22Rv1 (cell line): ENCODE measurements at regions not wholly inside any gene's neighbourhood (a gene's known extent, or its start where the extent isn't known, plus 50 kb on each side); places are given as distances from the start of the nearest gene placed in this dataset.

Source experiments
- H3K27ac ChIP-seq: fragments of 450-650 bp; 2 replicates; pipeline ENCODE4 v1.5.1; 2017
- CTCF ChIP-seq: fragments of 450-650 bp; IDR thresholded peaks from 2 replicates; pipeline ENCODE4 v1.5.1; 2017; ENCODE audit warnings: mild to moderate bottlenecking
- ZFX ChIP-seq: fragments of 450-650 bp; IDR thresholded peaks from 2 replicates; pipeline ENCODE4 v1.6.1; 2017; ENCODE audit warnings: antibody characterized with exemption, borderline replicate concordance

GRCh38 chr3:99516936-99517335, 121.5 kb upstream of the COL8A1 start:
- TF ChIP-seq CTCF (no peak), ZFX (no peak)

GRCh38 chr3:99515891-99516290, 122.5 kb upstream of the COL8A1 start:
- no peak for TF ChIP-seq CTCF
- no peak for TF ChIP-seq ZFX
- no peak overlapping the region for H3K27ac ChIP-seq

More at GRCh38 chr3:99516936-99517335, 121.5 kb upstream of the COL8A1 start:
- H3K27ac ChIP-seq, result no peak overlapping the region

GRCh38 chr3:99509224-99509623, 129.2 kb upstream of the COL8A1 start:
- TF ChIP-seq CTCF (no peak), ZFX (no peak)
- H3K27ac ChIP-seq, result no peak overlapping the region

GRCh38 chr3:99508191-99508590, 130.2 kb upstream of the COL8A1 start:
- no peak overlapping the region for H3K27ac ChIP-seq
- TF ChIP-seq CTCF (no peak), ZFX (no peak)

- TF ChIP-seq CTCF (no peak), ZFX (no peak)
- H3K27ac ChIP-seq, result no peak overlapping the region
Observed at GRCh38 chr3:99505646-99506269, 132.6 kb upstream of the COL8A1 start.

DNA sequence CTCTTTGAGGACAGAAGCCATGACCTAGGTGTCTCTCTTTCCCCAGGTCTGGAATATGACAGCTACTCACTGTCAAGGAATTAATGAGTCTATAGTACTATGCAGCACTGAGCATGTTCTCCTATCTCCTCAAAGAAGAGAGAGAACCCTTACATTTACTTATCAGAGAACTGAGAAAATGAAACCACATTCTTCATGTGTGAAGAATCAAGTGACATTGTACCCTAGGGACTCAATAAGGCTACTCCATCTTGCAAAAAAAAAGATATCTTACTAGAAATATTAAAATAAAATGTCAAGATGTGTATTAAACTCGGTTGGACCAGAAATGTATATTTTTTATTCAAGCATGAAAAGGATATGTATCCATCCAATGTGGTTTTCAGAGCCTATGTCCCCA, 133.2 kb upstream of the COL8A1 start:
- TF ChIP-seq CTCF, result no peak
- TF ChIP-seq ZFX, result no peak
- no peak overlapping the region for H3K27ac ChIP-seq

DNA sequence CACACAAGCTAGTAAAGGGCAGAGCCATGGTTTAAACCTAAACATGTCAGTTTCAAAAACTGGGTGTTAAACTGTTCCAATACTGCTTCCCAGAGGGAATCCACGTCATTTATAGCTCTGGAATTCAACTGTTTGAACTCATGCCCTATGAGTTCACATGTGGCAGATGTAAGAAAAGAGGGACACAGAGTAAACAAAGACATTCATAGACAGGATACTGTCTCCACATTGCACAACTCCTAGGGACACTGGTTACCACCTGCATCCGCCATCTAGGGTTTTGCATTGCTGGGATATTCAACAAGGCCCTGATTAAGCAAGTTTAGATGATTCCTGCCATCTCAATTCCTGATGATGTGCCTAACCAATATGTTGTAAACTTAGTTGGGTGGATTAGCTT, 134.1 kb upstream of the COL8A1 start:
- no peak overlapping the region for H3K27ac ChIP-seq
- TF ChIP-seq ZFX (no peak), CTCF (no peak)
